ENCODE measurements at regions not wholly inside any gene's neighbourhood (a gene's known extent, or its start where the extent isn't known, plus 50 kb on each side); places are given as distances from the start of the nearest gene placed in this dataset.
A peak's percentile ranks its signal among the peaks of the same experiment; 100 is the strongest.

- no peak for DNase-seq (ENCODE audit: low read depth, low spot score)
Measured at GRCh38 chr2:74065456-74065855, 80.7 kb downstream of the TET3 start.

- peak; percentile 14 for DNase-seq (ENCODE audit: low read depth, low spot score)
Measured at GRCh38 chr2:74066491-74067203, 81.1 kb downstream of the BOLA3 start.

GRCh38 chr2:74067221-74067747 is 80.4 kb downstream of the BOLA3 start:
- DNase-seq (ENCODE audit: low read depth, low spot score), result no peak

- DNase-seq (ENCODE audit: low read depth, low spot score), result no peak
Measured at GRCh38 chr2:74070991-74071390, 76.7 kb downstream of the BOLA3 start.

- no peak for DNase-seq (ENCODE audit: low read depth, low spot score)
Measured at GRCh38 chr2:74071426-74071825, 76.3 kb downstream of the BOLA3 start.

GRCh38 chr2:74072565-74072964 is 75.1 kb downstream of the BOLA3 start:
- DNase-seq (ENCODE audit: low read depth, low spot score), result no peak

- no peak for DNase-seq (ENCODE audit: low read depth, low spot score)
Measured at GRCh38 chr2:74074487-74074886, 73.2 kb downstream of the BOLA3 start.

GRCh38 chr2:74076074-74076470 is 71.6 kb downstream of the BOLA3 start:
- no peak for DNase-seq (ENCODE audit: low read depth, low spot score)

GRCh38 chr2:74077636-74078035 is 70.1 kb downstream of the BOLA3 start:
- peak; percentile 38 for DNase-seq (ENCODE audit: low read depth, low spot score)

- DNase-seq (ENCODE audit: low read depth, low spot score), result no peak
Measured at GRCh38 chr2:74078466-74078865, 69.2 kb downstream of the BOLA3 start.

GRCh38 chr2:74079522-74080341 is 68.0 kb downstream of the BOLA3 start:
- no peak for DNase-seq (ENCODE audit: low read depth, low spot score)

GRCh38 chr2:74080346-74080745 is 67.4 kb downstream of the BOLA3 start:
- DNase-seq (ENCODE audit: low read depth, low spot score), result no peak

- no peak for DNase-seq (ENCODE audit: low read depth, low spot score)
Measured at GRCh38 chr2:74081030-74081762, 66.5 kb downstream of the BOLA3 start.

GRCh38 chr2:74081763-74082110 is 66.0 kb downstream of the BOLA3 start:
- DNase-seq (ENCODE audit: low read depth, low spot score), result no peak

- DNase-seq (ENCODE audit: low read depth, low spot score), result no peak
Measured at GRCh38 chr2:74083750-74084149, 64.0 kb downstream of the BOLA3 start.

All from ELF-1 (cell line).